NB4 (cell line): ENCODE measurements at regions not wholly inside any gene's neighbourhood (a gene's known extent, or its start where the extent isn't known, plus 50 kb on each side); places are given as distances from the start of the nearest gene placed in this dataset.

Experiments used
- CTCF ChIP-seq: IDR thresholded peaks from one replicate; pipeline ENCODE4 v1.5.1; 2012; ENCODE audit warnings: low read depth, low read length
- MAX ChIP-seq: IDR thresholded peaks from 2 replicates; pipeline ENCODE4 v1.6.1; 2011; ENCODE audit warnings: low read depth, low read length
- POLR2A ChIP-seq: IDR thresholded peaks from 2 replicates; pipeline ENCODE4 v1.6.1; 2011; ENCODE audit warnings: mild to moderate bottlenecking; ENCODE audit not compliant: insufficient read length; ENCODE audit errors: extremely low read depth

GRCh38 chr3:15978801-15979200 is 181.0 kb upstream of the ANKRD28 start:
- TF ChIP-seq CTCF (no peak), POLR2A (no peak), MAX (no peak)
